HepG2 (cell line): ENCODE measurements at regions not wholly inside any gene's neighbourhood (a gene's known extent, or its start where the extent isn't known, plus 50 kb on each side); places are given as distances from the start of the nearest gene placed in this dataset.

ENCODE experiments used
- ATAC-seq: fragments of 200-7000 bp; cut with Tn5 transposase; 3 replicates; pipeline ENCODE4 v1.9.1; 2020; ENCODE audit warnings: mild to moderate bottlenecking, moderate library complexity
- BruUV-seq: library from RNA; stranded (reverse); fragments of 400-500 nt; replicated peaks from 2 replicates; lab custom pipeline; 2021; lab: Mats Ljungman, UMichigan
- CTCF ChIA-PET: fragments of 300-600 bp; formaldehyde crosslinking; extraction: SDS; loops from one replicate; lab custom pipeline; 2021; ENCODE audit warnings: low total read pairs, inconsistent platforms, low intra/inter-chr PET ratio; lab: Yijun Ruan, JAX
- POLR2A ChIA-PET: fragments of 350-600 bp; sonication (Branson Sonifier 250); formaldehyde crosslinking; loops from one replicate; lab custom pipeline; 2020; ENCODE audit warnings: antibody characterized with exemption, inconsistent platforms; lab: Yijun Ruan, JAX
- DNase-seq: peaks from one replicate; pipeline ENCODE4 v3.0.0-alpha.2; 2015; ENCODE audit warnings: low spot score
- FAIRE-seq: peaks from 3 replicates; lab custom pipeline; 2011; peaks lifted over from hg19 to GRCh38; lab: Jason Lieb, UNC
- H2AFZ ChIP-seq: one replicate; pipeline ENCODE4 v1.6.1; 2011; ENCODE audit warnings: low read length, inconsistent platforms
- H3K27ac ChIP-seq: fragments of 300-600 bp; 3 replicates; pipeline ENCODE4 v1.8.0; 2011; ENCODE audit warnings: mixed run types, mild to moderate bottlenecking, mixed read lengths, low read length, inconsistent platforms; ENCODE audit not compliant: insufficient read depth; ENCODE audit errors: extremely low read length
- H3K27me3 ChIP-seq, 2 experiments: fragments of 200-600 bp in 1 of 2; 2 replicates in 1 of 2; 3 replicates in 1 of 2; pipeline versions ENCODE4 v1.6.0 to v1.8.0; 2011; ENCODE audit warnings: low read length in 2 of 2, mild to moderate bottlenecking in 2 of 2, moderate library complexity in 2 of 2, inconsistent platforms in 1 of 2; ENCODE audit not compliant: insufficient read depth in 2 of 2, control insufficient read depth in 1 of 2
- H3K36me3 ChIP-seq, 2 experiments: fragments of 200-600 bp in 1 of 2; replicated peaks in 1 of 2; 2 replicates in 1 of 2; 3 replicates in 1 of 2; pipeline versions ENCODE4 v1.5.1 to v1.8.0; 2011; ENCODE audit warnings: low read length in 2 of 2, inconsistent platforms in 1 of 2; ENCODE audit not compliant: insufficient read depth in 2 of 2, control insufficient read depth in 1 of 2
- H3K4me1 ChIP-seq: 2 replicates; pipeline ENCODE4 v1.5.1; 2012; ENCODE audit warnings: low read length, inconsistent platforms; ENCODE audit not compliant: insufficient read depth
- H3K4me2 ChIP-seq: 2 replicates; pipeline ENCODE4 v1.6.0; 2011; ENCODE audit warnings: low read depth, low read length, inconsistent platforms
- H3K4me3 ChIP-seq, 3 experiments: fragments of 200-600 bp in 1 of 3; sonication (generic), shearing (Covaris generic) in 1 of 3; replicated peaks in 1 of 3; 2 replicates each; pipeline ENCODE4 v1.5.1; 2011 to 2016; ENCODE audit warnings: low read length in 3 of 3, inconsistent platforms in 2 of 3, low read depth in 2 of 3, mild to moderate bottlenecking in 2 of 3, control low read depth in 1 of 3, mixed read lengths in 1 of 3; ENCODE audit not compliant: insufficient read depth in 1 of 3
- H3K79me2 ChIP-seq: one replicate; pipeline ENCODE4 v1.6.1; 2011; ENCODE audit warnings: low read length, inconsistent platforms; ENCODE audit not compliant: insufficient read depth
- H3K9ac ChIP-seq: 2 replicates; pipeline ENCODE4 v1.6.0; 2011; ENCODE audit warnings: mild to moderate bottlenecking, low read depth, low read length, inconsistent platforms; ENCODE audit not compliant: insufficient read depth
- H3K9me3 ChIP-seq: 2 replicates; pipeline ENCODE4 v1.5.1; 2012; ENCODE audit warnings: mild to moderate bottlenecking, low read length
- H4K20me1 ChIP-seq: 2 replicates; pipeline ENCODE4 v1.6.0; 2011; ENCODE audit warnings: inconsistent platforms, mild to moderate bottlenecking, low read length, moderate library complexity; ENCODE audit not compliant: insufficient read depth
- FOXP4 ChIP-seq: sonication (generic); formaldehyde crosslinking; IDR thresholded peaks from 2 replicates; pipeline ENCODE4 v1.4.0; 2020; ENCODE audit warnings: missing genetic modification reagents
- GABPB1 ChIP-seq: IDR thresholded peaks from 2 replicates; pipeline ENCODE4 v1.6.1; 2016; ENCODE audit warnings: mild to moderate bottlenecking, missing genetic modification reagents, moderate library complexity, missing compliant biosample characterization
- IRX3 ChIP-seq: sonication (generic); formaldehyde crosslinking; IDR thresholded peaks from 2 replicates; pipeline ENCODE4 v1.8.1; 2023; ENCODE audit warnings: mild to moderate bottlenecking, low read depth, missing genetic modification reagents, borderline replicate concordance
- MYPOP ChIP-seq: sonication (generic); formaldehyde crosslinking; IDR thresholded peaks from 2 replicates; pipeline ENCODE4 v1.8.1; 2023; ENCODE audit warnings: mild to moderate bottlenecking, moderate library complexity, missing genetic modification reagents
- RAD21 ChIP-seq: fragments of 450-650 bp; formaldehyde crosslinking; IDR thresholded peaks from 2 replicates; pipeline ENCODE4 v1.5.0; 2020; ENCODE audit warnings: mild to moderate bottlenecking
- SP4 ChIP-seq: sonication (generic); formaldehyde crosslinking; IDR thresholded peaks from 2 replicates; pipeline ENCODE4 v1.8.1; 2023; ENCODE audit warnings: mild to moderate bottlenecking, missing genetic modification reagents
- ZNF142 ChIP-seq: sonication (generic); formaldehyde crosslinking; IDR thresholded peaks from 2 replicates; pipeline ENCODE4 v1.4.0; 2020; ENCODE audit warnings: missing genetic modification reagents
- ZNF331 ChIP-seq: sonication (generic); formaldehyde crosslinking; IDR thresholded peaks from 2 replicates; pipeline ENCODE4 v1.4.0; 2020; ENCODE audit warnings: missing genetic modification reagents
- ZNF382 ChIP-seq: sonication (generic); formaldehyde crosslinking; IDR thresholded peaks from 2 replicates; pipeline ENCODE4 v1.5.0; 2020; ENCODE audit warnings: missing genetic modification reagents, mild to moderate bottlenecking, borderline replicate concordance
- ZNF383 ChIP-seq: sonication (generic); formaldehyde crosslinking; IDR thresholded peaks from 2 replicates; pipeline ENCODE4 v1.4.0; 2020; ENCODE audit warnings: missing genetic modification reagents, mild to moderate bottlenecking, borderline replicate concordance
- ZNF605 ChIP-seq: sonication (generic); formaldehyde crosslinking; IDR thresholded peaks from 2 replicates; pipeline ENCODE4 v1.8.0; 2022; ENCODE audit warnings: mild to moderate bottlenecking, missing genetic modification reagents
- ZNF629 ChIP-seq: sonication (generic); formaldehyde crosslinking; conservative IDR thresholded peaks from 2 replicates; pipeline ENCODE4 v1.5.0; 2020; ENCODE audit warnings: missing genetic modification reagents
- ZNF724P ChIP-seq: sonication (generic); formaldehyde crosslinking; IDR thresholded peaks from 2 replicates; pipeline ENCODE4 v1.8.0; 2022; ENCODE audit warnings: missing genetic modification reagents, borderline replicate concordance
- WGBS: methylation state at CpG from one replicate; pipeline ENCODE4 v1.1.6; 2017; ENCODE audit warnings: low lambda C conversion rate; 5-methylcytosine and 5-hydroxymethylcytosine counted together
- in situ Hi-C: cut with HindIII; loops from 2 replicates; pipeline ENCODE4 v1.10.0; 2017; ENCODE audit warnings: low pct_unique_long_range_greater_than_20kb; ENCODE audit not compliant: extremely low pct_ligation_motif_present
- intact Hi-C: fragments of 100-400 bp; cut with micrococcal nuclease; formaldehyde crosslinking; loops from one replicate; pipeline ENCODE4 v1.10.0; 2022; ENCODE audit not compliant: unreplicated experiment

- Histone ChIP-seq H3K4me1 (no peaks in the 10 kb centered on the region), H3K9ac (no peak overlapping the region), H3K9me3 (peaks cover 29% of the 10 kb centered on the region), H3K4me3 (no peak overlapping the region), H2AFZ (no peak overlapping the region), H3K79me2 (no peaks in the 10 kb centered on the region), H3K4me2 (no peak overlapping the region), H4K20me1 (no peaks in the 10 kb centered on the region), H3K27ac (no peak overlapping the region), H3K27me3 (peaks cover 0 to 8% of the 10 kb centered on the region in 2 experiments; a peak in 1 of 5 replicates), H3K36me3 (no peaks in the 10 kb centered on the region)
- ChIA-PET CTCF (interaction anchor here (1.2 to 2.5 kb wide), 2 partner anchors 502 to 513 kb away, joined by 4 to 15 read pairs; no protein-coding TSS in a partner anchor), POLR2A (no interaction called here)
- DNase-seq, result peak; percentile 63
- intact Hi-C loops, result no loop called here
- in situ Hi-C loops, result no loop called here
- no TSS peak for BruUV-seq
- WGBS, result 2% methylated on average over 10 of the region's 13 CpGs
- peak; percentile 61 for FAIRE-seq
- peak; percentile 96 for ATAC-seq
- TF ChIP-seq ZNF383 (CRISPR knock-in tag), result no peak
- TF ChIP-seq RAD21 (CRISPR knock-in tag), result peak; percentile 44
- no peak for TF ChIP-seq ZNF331
- TF ChIP-seq ZNF605 (CRISPR knock-in tag), result peak; percentile 63; the same call in 1 of the 2 replicates
- TF ChIP-seq MYPOP (CRISPR knock-in tag), result no peak
- TF ChIP-seq ZNF142, result no peak
- no peak for TF ChIP-seq SP4 (CRISPR knock-in tag)
- 0 out of 2 replicates have a peak, but pooled peaks have one; percentile 9 for TF ChIP-seq ZNF629 (CRISPR knock-in tag)
- no peak for TF ChIP-seq IRX3 (CRISPR knock-in tag)
- TF ChIP-seq GABPB1 (CRISPR knock-in tag), result 0 out of 2 replicates have a peak, but pooled peaks have one; percentile 11
- no peak for TF ChIP-seq ZNF382 (CRISPR knock-in tag)
- TF ChIP-seq FOXP4 (CRISPR knock-in tag), result 0 out of 2 replicates have a peak, but pooled peaks have one; percentile 17
- no peak for TF ChIP-seq ZNF724P (CRISPR knock-in tag)
These were observed 240.0 kb downstream of the C16orf95 start for GRCh38 chr16:87076950-87077749.
